ENCODE measurements at regions not wholly inside any gene's neighbourhood (a gene's known extent, or its start where the extent isn't known, plus 50 kb on each side); places are given as distances from the start of the nearest gene placed in this dataset.
"Not testable (repeated sequence)": the region's sequence is repeated elsewhere in the genome, so short reads cannot be mapped to it uniquely, and the experiment has no call there.

DNA sequence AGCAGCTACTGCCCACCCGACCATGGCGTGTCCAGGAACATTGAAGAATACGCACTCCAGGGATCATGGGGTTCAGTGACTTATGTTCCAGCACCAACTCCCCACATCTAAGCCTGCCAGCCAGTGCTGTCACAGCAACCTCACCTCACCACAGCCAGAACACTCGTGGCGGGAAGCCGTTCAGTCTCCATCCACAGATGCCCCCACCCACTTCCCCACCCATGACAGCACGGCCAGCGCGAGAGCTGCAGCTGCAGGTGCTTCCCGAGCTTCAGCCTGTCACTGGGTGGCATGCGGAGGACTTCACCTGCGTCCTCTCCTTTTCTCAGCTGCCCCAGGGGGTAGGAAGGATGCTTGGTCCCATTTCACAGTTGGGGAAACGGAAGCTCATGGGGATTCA, 50.3 kb downstream of the RBFOX3 start:
- no peak for FAIRE-seq

DNA sequence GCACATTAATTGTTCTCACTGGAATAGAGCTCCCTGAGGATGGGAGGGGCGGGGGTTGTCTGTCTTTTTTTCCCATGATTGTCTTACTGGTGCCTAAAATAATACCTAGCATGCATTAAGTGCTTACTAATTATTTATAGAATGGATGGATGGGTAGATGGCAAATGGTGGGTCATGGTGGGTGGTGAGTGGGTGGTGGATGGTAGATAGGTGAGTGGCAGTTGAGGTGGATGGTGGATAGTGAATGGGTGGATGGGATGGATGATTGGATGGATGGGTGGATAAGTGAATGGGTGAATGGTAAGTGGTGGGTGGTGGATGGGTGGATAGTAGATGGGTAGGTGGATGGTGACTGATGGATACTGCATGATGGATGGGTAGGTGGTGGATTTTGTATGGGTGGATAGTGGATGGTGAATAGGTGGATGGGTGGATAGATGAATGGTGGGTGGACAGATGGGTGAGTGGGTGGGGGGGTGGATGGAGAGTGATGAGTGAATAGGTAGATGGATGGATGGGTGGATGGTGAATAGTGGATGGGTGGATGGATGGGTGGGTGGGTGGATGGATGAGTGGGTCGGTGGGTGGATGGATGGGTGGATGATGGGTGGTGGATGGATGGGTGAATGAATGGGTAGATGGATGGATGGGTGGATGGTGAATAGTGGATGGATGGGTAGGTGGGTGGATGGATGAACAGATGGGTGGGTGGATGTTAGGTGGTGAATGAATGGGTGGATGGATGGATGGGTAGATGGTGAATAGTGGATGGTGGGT, 51.6 kb downstream of the RBFOX3 start:
- no peak for DNase-seq (ENCODE audit: low spot score)
- no peak for FAIRE-seq

More for the DNA sequence above, 50.3 kb downstream of the RBFOX3 start:
- DNase-seq (ENCODE audit: low spot score), result no peak

GRCh38 chr17:79558091-79558900, 52.6 kb downstream of the RBFOX3 start:
- DNase-seq (ENCODE audit: low spot score) (no peak), FAIRE-seq (no peak)

- DNase-seq (ENCODE audit: low spot score), result no peak
Observed at GRCh38 chr17:79557276-79558090, 53.4 kb downstream of the RBFOX3 start.

GRCh38 chr17:79556271-79556670, 54.6 kb downstream of the RBFOX3 start:
- FAIRE-seq, result no peak
- DNase-seq (ENCODE audit: low spot score), result no peak

More at GRCh38 chr17:79557276-79558090, 53.4 kb downstream of the RBFOX3 start:
- no peak for FAIRE-seq

- no peak for DNase-seq (ENCODE audit: low spot score)
- no peak for FAIRE-seq
Observed at GRCh38 chr17:79555543-79555942, 55.3 kb downstream of the RBFOX3 start.

GRCh38 chr17:79554346-79554745, 56.5 kb downstream of the RBFOX3 start:
- not testable (repeated sequence) for DNase-seq (ENCODE audit: low spot score); FAIRE-seq

- no peak for FAIRE-seq
Observed at GRCh38 chr17:79552824-79553223, 58.0 kb downstream of the RBFOX3 start.

GRCh38 chr17:79552405-79552804, 58.4 kb downstream of the RBFOX3 start:
- no peak for DNase-seq (ENCODE audit: low spot score)
- no peak for FAIRE-seq

More at GRCh38 chr17:79552824-79553223, 58.0 kb downstream of the RBFOX3 start:
- no peak for DNase-seq (ENCODE audit: low spot score)

GRCh38 chr17:79549141-79549915, 61.5 kb downstream of the RBFOX3 start:
- no peak for FAIRE-seq
- no peak for DNase-seq (ENCODE audit: low spot score)

- DNase-seq (ENCODE audit: low spot score), result no peak
- no peak for FAIRE-seq
Observed at GRCh38 chr17:79548116-79548515, 62.7 kb downstream of the RBFOX3 start.

DNA sequence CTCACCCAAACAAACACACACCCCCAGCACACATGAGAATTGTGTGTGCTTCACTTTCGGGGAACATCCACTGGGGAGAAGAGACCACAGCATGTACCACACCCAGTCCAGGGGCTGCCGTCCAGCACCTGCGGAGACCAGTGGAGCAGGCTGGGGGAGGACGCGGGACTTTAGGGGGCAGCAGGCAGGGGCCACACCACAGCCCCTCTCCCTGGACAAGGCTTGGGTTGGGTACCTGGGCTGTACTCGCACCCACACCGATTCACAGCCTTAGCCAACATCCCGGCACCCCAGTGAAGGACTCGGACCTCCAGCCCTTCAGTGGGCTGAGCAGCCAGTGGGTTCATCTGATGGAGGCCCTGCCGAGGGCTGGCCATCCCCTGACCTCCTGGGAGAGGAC, 63.3 kb downstream of the RBFOX3 start:
- no peak for DNase-seq (ENCODE audit: low spot score)
- no peak for FAIRE-seq

- not testable (repeated sequence) for FAIRE-seq; DNase-seq (ENCODE audit: low spot score)
Observed at GRCh38 chr17:79547171-79547570, 63.7 kb downstream of the RBFOX3 start.

DNA sequence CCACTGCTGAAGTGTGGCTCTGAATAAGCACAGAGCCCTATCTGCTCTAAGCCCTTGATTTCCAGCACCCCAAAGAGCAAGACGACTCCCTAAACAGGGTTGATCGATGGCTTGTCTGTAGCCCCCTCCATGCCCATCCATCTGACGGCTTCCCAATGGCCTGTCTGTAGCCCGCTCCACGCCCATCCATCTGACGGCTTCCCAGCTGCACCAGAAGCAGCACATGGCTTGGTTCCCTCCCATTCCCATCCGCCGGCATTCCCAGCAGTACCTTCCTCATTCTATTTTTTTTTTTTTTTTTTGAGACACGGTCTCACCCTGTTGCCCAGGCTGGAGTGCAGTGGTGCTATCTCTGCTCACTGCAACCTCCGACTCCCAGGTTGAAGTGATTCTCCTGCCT, 64.5 kb downstream of the RBFOX3 start:
- FAIRE-seq (no peak), DNase-seq (ENCODE audit: low spot score) (no peak)

- DNase-seq (ENCODE audit: low spot score), result no peak
Observed at GRCh38 chr17:79545251-79546005, 65.4 kb downstream of the RBFOX3 start.

DNA sequence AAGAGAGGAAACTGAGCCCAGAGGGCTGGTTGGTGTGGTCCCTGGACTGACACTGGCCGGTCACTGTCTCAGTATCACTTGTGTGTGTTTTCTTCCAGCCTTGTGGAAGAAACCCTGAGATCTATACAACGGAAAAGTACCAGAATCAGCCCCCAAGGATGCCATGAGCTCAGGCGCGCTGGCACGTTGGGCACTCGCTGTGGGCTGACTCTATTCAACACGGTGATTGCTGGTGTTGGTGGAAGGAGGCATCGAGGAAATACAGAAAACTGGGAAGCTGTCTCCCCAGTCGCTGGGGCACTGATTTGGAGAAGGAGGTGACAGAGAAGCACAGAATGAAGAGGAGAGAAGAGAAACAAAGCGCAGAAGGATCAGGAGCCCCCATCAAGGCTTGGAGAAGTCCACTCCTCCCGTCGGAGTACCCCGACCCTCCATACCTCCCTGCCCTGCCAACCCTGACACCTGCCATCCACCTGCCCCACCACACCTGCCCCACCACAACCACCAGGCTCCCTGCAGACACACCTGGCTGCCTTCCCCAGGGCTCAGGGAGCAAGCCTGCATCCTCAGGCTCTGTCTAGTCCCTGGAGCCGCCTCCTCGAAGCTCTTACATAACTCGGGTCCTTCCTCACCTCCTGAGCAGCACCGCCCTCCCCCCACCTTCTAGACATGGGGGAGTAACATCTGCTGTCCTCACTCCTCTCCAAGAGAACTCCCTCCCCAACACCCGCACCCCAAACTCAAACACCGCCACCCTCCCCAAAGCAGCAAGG, 66.5 kb downstream of the RBFOX3 start:
- DNase-seq (ENCODE audit: low spot score), result no peak
- no peak for FAIRE-seq

More at GRCh38 chr17:79545251-79546005, 65.4 kb downstream of the RBFOX3 start:
- no peak for FAIRE-seq

- FAIRE-seq (no peak), DNase-seq (ENCODE audit: low spot score) (no peak)
Observed at GRCh38 chr17:79543531-79543930, 67.3 kb downstream of the RBFOX3 start.

DNA sequence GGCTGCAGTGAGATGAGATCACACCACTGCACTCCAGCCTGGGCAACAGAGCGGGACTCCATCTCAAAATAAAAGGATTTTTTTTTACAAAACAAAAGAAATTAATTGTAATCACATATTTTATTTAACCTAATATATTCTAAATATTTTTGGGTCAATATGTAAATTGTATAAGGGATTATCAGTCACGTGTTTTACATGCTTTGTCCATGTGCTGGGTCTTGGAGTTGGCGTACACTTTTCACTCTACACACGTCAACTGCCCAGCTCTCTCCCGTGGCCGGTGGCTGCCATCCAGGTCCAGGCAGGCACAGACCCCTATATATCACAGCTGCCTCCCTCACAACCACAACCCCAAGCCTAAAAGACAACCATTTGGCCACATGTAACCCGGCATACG, 68.1 kb downstream of the RBFOX3 start:
- FAIRE-seq, result no peak

More for the DNA sequence above, 68.1 kb downstream of the RBFOX3 start:
- no peak for DNase-seq (ENCODE audit: low spot score)
